ENCODE measurements at regions not wholly inside any gene's neighbourhood (a gene's known extent, or its start where the extent isn't known, plus 50 kb on each side); places are given as distances from the start of the nearest gene placed in this dataset.

GRCh38 chr4:132865458-132865857, 283.6 kb upstream of the PCDH10 start:
- no peak for TF ChIP-seq CTCF (IDR thresholded peaks at IDR 0.05; ENCODE audit: low read depth, low read length)
- TF ChIP-seq POLR2A (IDR thresholded peaks at IDR 0.05; ENCODE audit: extremely low read depth, insufficient read length), result no peak
- no peak for TF ChIP-seq MAX (IDR thresholded peaks at IDR 0.05; ENCODE audit: low read depth, low read length)
- no peak for TF ChIP-seq MYC (IDR thresholded peaks at IDR 0.05; ENCODE audit: low read depth, low read length)
